Stomach (tissue), 8 donors: ENCODE measurements at regions not wholly inside any gene's neighbourhood (a gene's known extent, or its start where the extent isn't known, plus 50 kb on each side); places are given as distances from the start of the nearest gene placed in this dataset.

Experiments
- DNase-seq, 2 donors: peaks; one replicate each; pipeline versions ENCODE4 v3.0.0 to v3.0.0-alpha.2; 2013 to 2019
- H3K27ac ChIP-seq, 5 donors: fragments of 200-600 bp in 4 of 5; sonication (generic) in 4 of 5; one replicate each; pipeline ENCODE4 v1.5.1; 2013 to 2019; ENCODE audit warnings: mild to moderate bottlenecking in 1 of 5, moderate library complexity in 1 of 5
- H3K27me3 ChIP-seq, 3 donors: fragments of 200-600 bp; sonication (generic); one replicate each; pipeline ENCODE4 v1.5.1; 2017 to 2019; ENCODE audit warnings: mixed run types in 1 of 3
- H3K36me3 ChIP-seq, 4 donors: fragments of 200-600 bp; sonication (generic); 1 replicate in 3 of 4; 2 replicates in 1 of 4; pipeline ENCODE4 v1.5.1; 2016 to 2019
- H3K4me1 ChIP-seq, 4 donors: fragments of 200-600 bp; sonication (generic); one replicate each; pipeline ENCODE4 v1.5.1; 2016 to 2019
- H3K4me3 ChIP-seq, 4 donors: fragments of 200-600 bp; sonication (generic) in 3 of 4; one replicate each; pipeline ENCODE4 v1.5.1; 2016 to 2019; ENCODE audit warnings: mild to moderate bottlenecking in 1 of 4
- H3K9me3 ChIP-seq, 4 donors: fragments of 200-600 bp; sonication (generic); one replicate each; pipeline ENCODE4 v1.5.1; 2016 to 2019
- CTCF ChIP-seq, 7 experiments: fragments of 450-650 bp in 4 of 7; fragments of 200-600 bp in 3 of 7; sonication (generic) in 3 of 7; IDR thresholded peaks; one replicate each; pipeline ENCODE4 v1.5.1; 2016 to 2019; ENCODE audit warnings: antibody characterized with exemption in 7 of 7, control low read depth in 2 of 7, mild to moderate bottlenecking in 1 of 7
- EP300 ChIP-seq: sonication (generic); formaldehyde crosslinking; IDR thresholded peaks from one replicate; pipeline ENCODE4 v1.6.1; 2017; ENCODE audit warnings: antibody characterized with exemption
- POLR2A ChIP-seq, 4 donors: fragments of 450-650 bp; IDR thresholded peaks; one replicate each; pipeline ENCODE4 v1.6.1; 2016; ENCODE audit warnings: antibody characterized with exemption in 4 of 4, control low read depth in 2 of 4, mild to moderate bottlenecking in 1 of 4, moderate library complexity in 1 of 4
- POLR2AphosphoS5 ChIP-seq, 3 donors: sonication (generic); formaldehyde crosslinking; IDR thresholded peaks; one replicate each; pipeline ENCODE4 v1.6.1; 2016; ENCODE audit warnings: antibody characterized with exemption in 3 of 3
- WGBS, 5 donors: extraction: QIAGEN DNeasy Blood & Tissue Kit in 3 of 5; methylation state at CpG; one replicate each; pipeline versions ENCODE4 v1.1.5 to v1.1.7; 2013 to 2018; 5-methylcytosine and 5-hydroxymethylcytosine counted together
- intact Hi-C: fragments of 100-400 bp; cut with DNase I; formaldehyde crosslinking; loops from one replicate; pipeline ENCODE4 v1.15.1; 2023; ENCODE audit warnings: low total_unique reads
- donor health status: healthy with polysubstance abuse.
- donor health status: Bipolar disorder and iron deficiency.
- donor health status: healthy.

GRCh38 chr18:37913051-37913450, 347.5 kb upstream of the CELF4 start:
- TF ChIP-seq POLR2A (IDR thresholded peaks at IDR 0.05): no peak
- TF ChIP-seq POLR2AphosphoS5 (IDR thresholded peaks at IDR 0.05): no peak
- no peak for TF ChIP-seq EP300
- TF ChIP-seq CTCF (IDR thresholded peaks at IDR 0.05): no peak
- intact Hi-C loops: no loop called here
- Histone ChIP-seq H3K27ac (no peak overlapping the region), H3K4me1 (no peaks in the 10 kb centered on the region), H3K36me3 (no peaks in the 10 kb centered on the region), H3K4me3 (no peak overlapping the region), H3K27me3 (no peaks in the 10 kb centered on the region), H3K9me3 (no peaks in the 10 kb centered on the region)
- WGBS, 5 donors: 83 to 96% (median 89%) methylated on average over 1 of the region's 1 CpG
- no peak for DNase-seq

- Histone ChIP-seq H3K4me3 (no peak overlapping the region), H3K36me3 (no peaks in the 10 kb centered on the region), H3K4me1 (no peaks in the 10 kb centered on the region), H3K27me3 (no peaks in the 10 kb centered on the region), H3K9me3 (no peaks in the 10 kb centered on the region), H3K27ac (no peak overlapping the region)
- intact Hi-C loops: no loop called here
- WGBS, 5 donors: 72 to 85% (median 79%) methylated on average over 2 of the region's 2 CpGs
- no peak for DNase-seq
- TF ChIP-seq POLR2AphosphoS5 (IDR thresholded peaks at IDR 0.05) (no peak), EP300 (no peak), POLR2A (IDR thresholded peaks at IDR 0.05) (no peak), CTCF (IDR thresholded peaks at IDR 0.05) (no peak)
Measured at GRCh38 chr18:37902344-37902743, 336.7 kb upstream of the CELF4 start.

- TF ChIP-seq POLR2A (IDR thresholded peaks at IDR 0.05) (no peak), POLR2AphosphoS5 (IDR thresholded peaks at IDR 0.05) (no peak), CTCF (IDR thresholded peaks at IDR 0.05) (no peak), EP300 (no peak)
- intact Hi-C loops: no loop called here
- WGBS, 5 donors: 38 to 58% (median 46%) methylated on average over 2 of the region's 2 CpGs
- Histone ChIP-seq H3K36me3 (no peaks in the 10 kb centered on the region), H3K27me3 (no peaks in the 10 kb centered on the region), H3K27ac (no peak overlapping the region), H3K9me3 (no peaks in the 10 kb centered on the region), H3K4me3 (no peak overlapping the region), H3K4me1 (no peaks in the 10 kb centered on the region)
- no peak for DNase-seq
Measured at GRCh38 chr18:37900326-37900725, 334.7 kb upstream of the CELF4 start.

GRCh38 chr18:37889963-37890362, 324.4 kb upstream of the CELF4 start:
- Histone ChIP-seq H3K9me3 (no peaks in the 10 kb centered on the region), H3K27me3 (no peaks in the 10 kb centered on the region), H3K4me1 (no peaks in the 10 kb centered on the region), H3K36me3 (no peaks in the 10 kb centered on the region), H3K27ac (no peak overlapping the region), H3K4me3 (no peak overlapping the region)
- DNase-seq: no peak
- no peak for TF ChIP-seq POLR2AphosphoS5 (IDR thresholded peaks at IDR 0.05)
- TF ChIP-seq POLR2A (IDR thresholded peaks at IDR 0.05): no peak
- no peak for TF ChIP-seq CTCF (IDR thresholded peaks at IDR 0.05)
- TF ChIP-seq EP300: no peak
- WGBS, 5 donors: 68 to 77% (median 76%) methylated on average over 5 of the region's 5 CpGs
- intact Hi-C loops: no loop called here
